PC-9 (cell line): ENCODE measurements at regions not wholly inside any gene's neighbourhood (a gene's known extent, or its start where the extent isn't known, plus 50 kb on each side); places are given as distances from the start of the nearest gene placed in this dataset.

Experiments
- BruUV-seq: library from RNA; stranded (reverse); fragments of 400-500 nt; replicated peaks from 2 replicates; lab custom pipeline; 2021; lab: Mats Ljungman, UMichigan
- CTCF ChIA-PET: fragments of 300-600 bp; sonication (Branson Sonifier 250); formaldehyde crosslinking; loops from one replicate; lab custom pipeline; 2022; ENCODE audit warnings: antibody characterized with exemption; lab: Charles Lee
- POLR2A ChIA-PET: fragments of 300-600 bp; sonication (Branson Sonifier 250); formaldehyde crosslinking; loops from one replicate; lab custom pipeline; 2022; ENCODE audit warnings: antibody characterized with exemption; ENCODE audit not compliant: unreplicated experiment; lab: Charles Lee
- DNase-seq, 2 experiments: peaks; one replicate each; pipeline versions ENCODE4 v3.0.0 to v3.0.0-alpha.2; 2015 to 2022; ENCODE audit warnings: mixed read lengths in 1 of 2
- H2AFZ ChIP-seq: fragments of 200-600 bp; sonication (generic); 2 replicates; pipeline ENCODE4 v1.8.1; 2017; ENCODE audit warnings: antibody characterized with exemption
- H3F3A ChIP-seq: fragments of 200-600 bp; sonication (generic); 2 replicates; pipeline ENCODE4 v1.8.1; 2017; ENCODE audit warnings: antibody characterized with exemption, mild to moderate bottlenecking, low read depth; ENCODE audit not compliant: insufficient read depth
- H3K27ac ChIP-seq: fragments of 200-600 bp; sonication (generic); 2 replicates; pipeline ENCODE4 v1.6.1; 2016; ENCODE audit warnings: mixed run types
- H3K27me3 ChIP-seq: fragments of 200-600 bp; sonication (generic); 2 replicates; pipeline ENCODE4 v1.6.1; 2016; ENCODE audit warnings: low read depth, mixed run types; ENCODE audit not compliant: insufficient read depth
- H3K36me3 ChIP-seq: fragments of 200-600 bp; sonication (generic); 2 replicates; pipeline ENCODE4 v1.6.1; 2016; ENCODE audit warnings: low read depth, mixed run types
- H3K4me1 ChIP-seq: fragments of 200-600 bp; sonication (generic); replicated peaks from 2 replicates; pipeline ENCODE4 v1.6.1; 2016; ENCODE audit warnings: mixed run types; ENCODE audit not compliant: insufficient read depth
- H3K4me2 ChIP-seq: fragments of 200-600 bp; sonication (generic); 2 replicates; pipeline ENCODE4 v1.6.1; 2017; ENCODE audit warnings: mixed run types
- H3K4me3 ChIP-seq: fragments of 200-600 bp; sonication (generic); 2 replicates; pipeline ENCODE4 v1.6.1; 2016; ENCODE audit warnings: mixed run types
- H3K79me2 ChIP-seq: fragments of 200-600 bp; sonication (generic); 2 replicates; pipeline ENCODE4 v1.6.1; 2017; ENCODE audit warnings: low read depth, mixed run types
- H3K9me2 ChIP-seq: fragments of 200-600 bp; sonication (generic); 2 replicates; pipeline ENCODE4 v1.8.1; 2017; ENCODE audit warnings: mild to moderate bottlenecking; ENCODE audit not compliant: insufficient read depth
- H3K9me3 ChIP-seq: fragments of 200-600 bp; sonication (generic); 2 replicates; pipeline ENCODE4 v1.8.1; 2016; ENCODE audit warnings: low read depth; ENCODE audit not compliant: insufficient read depth
- H4K20me1 ChIP-seq: fragments of 200-600 bp; sonication (generic); 2 replicates; pipeline ENCODE4 v1.8.1; 2017; ENCODE audit not compliant: insufficient read depth
- EZH2 ChIP-seq: fragments of 200-600 bp; sonication (generic); IDR thresholded peaks from 2 replicates; pipeline ENCODE4 v1.8.0; 2017; ENCODE audit warnings: antibody characterized with exemption, low read depth
- intact Hi-C: fragments of 100-400 bp; cut with micrococcal nuclease; formaldehyde crosslinking; loops from one replicate; pipeline ENCODE4 v1.10.0; 2022; ENCODE audit not compliant: unreplicated experiment
- TF ChIP-seq, protein P1 (sequence below): fragments of 200-600 bp; sonication (generic); conservative IDR thresholded peaks from 2 replicates; pipeline ENCODE4 v1.6.1; 2017; ENCODE audit warnings: mixed run types, antibody characterized with exemption, mild to moderate bottlenecking, moderate library complexity

DNA sequence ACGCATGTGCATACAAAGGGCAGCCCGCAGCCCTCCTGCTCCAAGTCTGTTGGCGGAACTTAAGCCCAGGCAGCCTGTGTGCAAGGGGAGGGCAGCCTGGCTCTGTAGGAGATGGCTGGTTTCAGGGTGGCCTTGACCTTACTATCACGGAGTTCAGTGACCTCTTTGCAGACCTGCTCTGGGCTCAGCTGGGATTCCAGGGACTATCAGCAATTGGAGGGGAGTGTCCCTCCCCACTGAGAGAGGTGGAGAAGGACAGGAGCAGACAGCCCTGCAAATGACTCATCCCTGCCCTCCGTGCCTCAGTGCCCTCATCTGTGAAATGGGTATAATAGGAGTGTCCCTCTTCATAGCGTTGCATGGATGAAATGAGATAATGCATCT, 66.2 kb upstream of the DLK1 start:
- intact Hi-C loops: loop anchor here (10.0 kb wide), 1 partner anchor 574 kb away; no protein-coding TSS in a partner anchor
- ChIA-PET CTCF (no interaction called here), POLR2A (no interaction called here)
- Histone ChIP-seq H3F3A (no peaks in the 10 kb centered on the region), H3K9me3 (no peaks in the 10 kb centered on the region), H3K4me3 (no peak overlapping the region), H4K20me1 (no peaks in the 10 kb centered on the region), H3K4me1 (no peaks in the 10 kb centered on the region), H3K27ac (no peak overlapping the region), H2AFZ (no peak overlapping the region), H3K27me3 (no peaks in the 10 kb centered on the region), H3K9me2 (no peaks in the 10 kb centered on the region), H3K36me3 (no peaks in the 10 kb centered on the region), H3K79me2 (no peaks in the 10 kb centered on the region), H3K4me2 (no peak overlapping the region)
- TF ChIP-seq EZH2: no peak
- TF ChIP-seq, protein P1, sequence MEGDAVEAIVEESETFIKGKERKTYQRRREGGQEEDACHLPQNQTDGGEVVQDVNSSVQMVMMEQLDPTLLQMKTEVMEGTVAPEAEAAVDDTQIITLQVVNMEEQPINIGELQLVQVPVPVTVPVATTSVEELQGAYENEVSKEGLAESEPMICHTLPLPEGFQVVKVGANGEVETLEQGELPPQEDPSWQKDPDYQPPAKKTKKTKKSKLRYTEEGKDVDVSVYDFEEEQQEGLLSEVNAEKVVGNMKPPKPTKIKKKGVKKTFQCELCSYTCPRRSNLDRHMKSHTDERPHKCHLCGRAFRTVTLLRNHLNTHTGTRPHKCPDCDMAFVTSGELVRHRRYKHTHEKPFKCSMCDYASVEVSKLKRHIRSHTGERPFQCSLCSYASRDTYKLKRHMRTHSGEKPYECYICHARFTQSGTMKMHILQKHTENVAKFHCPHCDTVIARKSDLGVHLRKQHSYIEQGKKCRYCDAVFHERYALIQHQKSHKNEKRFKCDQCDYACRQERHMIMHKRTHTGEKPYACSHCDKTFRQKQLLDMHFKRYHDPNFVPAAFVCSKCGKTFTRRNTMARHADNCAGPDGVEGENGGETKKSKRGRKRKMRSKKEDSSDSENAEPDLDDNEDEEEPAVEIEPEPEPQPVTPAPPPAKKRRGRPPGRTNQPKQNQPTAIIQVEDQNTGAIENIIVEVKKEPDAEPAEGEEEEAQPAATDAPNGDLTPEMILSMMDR: no peak
- no peak for DNase-seq
- no TSS peak for BruUV-seq

DNA sequence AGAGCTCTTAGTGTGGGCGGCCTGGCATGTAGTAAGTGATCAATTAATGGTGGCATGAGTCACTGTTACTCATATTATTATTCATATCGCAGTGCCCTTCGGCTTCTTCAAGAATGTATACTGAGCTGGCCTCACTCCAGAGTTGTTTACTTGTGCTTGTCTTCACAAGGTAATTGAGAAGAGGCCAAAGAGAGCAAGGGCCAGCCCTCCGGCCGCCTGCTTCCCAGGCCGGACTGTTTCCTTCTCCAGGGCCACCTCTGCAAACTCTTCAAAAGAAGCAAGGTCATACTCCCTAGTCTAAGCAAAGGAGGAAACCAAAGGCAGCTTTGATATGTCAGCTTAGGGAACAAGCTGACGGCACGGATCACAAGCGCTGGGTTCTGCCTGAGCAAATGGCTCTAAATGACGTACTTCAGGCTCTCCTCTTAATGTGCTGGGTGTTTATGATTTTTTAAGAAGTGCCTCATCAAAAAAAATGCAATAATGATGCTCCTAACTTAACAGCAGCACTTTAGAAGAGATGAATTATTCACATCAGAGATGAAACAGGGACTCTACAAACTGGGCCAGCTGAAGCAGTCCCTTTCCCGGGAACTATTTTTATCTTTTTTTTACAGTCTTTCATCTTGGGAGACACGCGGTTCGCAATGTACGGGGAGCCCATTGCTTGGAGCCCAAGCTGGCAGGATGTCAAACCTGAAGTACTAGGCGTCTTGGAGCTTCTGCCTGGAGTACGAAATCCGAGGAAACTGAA, 65.6 kb upstream of the DLK1 start:
- no peaks in the 10 kb centered on the region for H3K79me2 ChIP-seq
- no peak overlapping the region for H3K4me2 ChIP-seq
- no TSS peak for BruUV-seq
- H3F3A ChIP-seq: no peaks in the 10 kb centered on the region
- H2AFZ ChIP-seq: no peak overlapping the region
- H3K27me3 ChIP-seq: no peaks in the 10 kb centered on the region
- no peaks in the 10 kb centered on the region for H3K9me2 ChIP-seq
- no peaks in the 10 kb centered on the region for H3K36me3 ChIP-seq
- ChIA-PET POLR2A (no interaction called here), CTCF (no interaction called here)
- intact Hi-C loops: loop anchor here (10.0 kb wide), 1 partner anchor 574 kb away; no protein-coding TSS in a partner anchor
- no peaks in the 10 kb centered on the region for H3K4me1 ChIP-seq
- DNase-seq: peak in 1 of 2 experiments; percentile 60
- no peak overlapping the region for H3K27ac ChIP-seq
- H3K9me3 ChIP-seq: no peaks in the 10 kb centered on the region
- no peak for TF ChIP-seq EZH2
- TF ChIP-seq, protein P1: no peak
- no peaks in the 10 kb centered on the region for H4K20me1 ChIP-seq
- no peak overlapping the region for H3K4me3 ChIP-seq

DNA sequence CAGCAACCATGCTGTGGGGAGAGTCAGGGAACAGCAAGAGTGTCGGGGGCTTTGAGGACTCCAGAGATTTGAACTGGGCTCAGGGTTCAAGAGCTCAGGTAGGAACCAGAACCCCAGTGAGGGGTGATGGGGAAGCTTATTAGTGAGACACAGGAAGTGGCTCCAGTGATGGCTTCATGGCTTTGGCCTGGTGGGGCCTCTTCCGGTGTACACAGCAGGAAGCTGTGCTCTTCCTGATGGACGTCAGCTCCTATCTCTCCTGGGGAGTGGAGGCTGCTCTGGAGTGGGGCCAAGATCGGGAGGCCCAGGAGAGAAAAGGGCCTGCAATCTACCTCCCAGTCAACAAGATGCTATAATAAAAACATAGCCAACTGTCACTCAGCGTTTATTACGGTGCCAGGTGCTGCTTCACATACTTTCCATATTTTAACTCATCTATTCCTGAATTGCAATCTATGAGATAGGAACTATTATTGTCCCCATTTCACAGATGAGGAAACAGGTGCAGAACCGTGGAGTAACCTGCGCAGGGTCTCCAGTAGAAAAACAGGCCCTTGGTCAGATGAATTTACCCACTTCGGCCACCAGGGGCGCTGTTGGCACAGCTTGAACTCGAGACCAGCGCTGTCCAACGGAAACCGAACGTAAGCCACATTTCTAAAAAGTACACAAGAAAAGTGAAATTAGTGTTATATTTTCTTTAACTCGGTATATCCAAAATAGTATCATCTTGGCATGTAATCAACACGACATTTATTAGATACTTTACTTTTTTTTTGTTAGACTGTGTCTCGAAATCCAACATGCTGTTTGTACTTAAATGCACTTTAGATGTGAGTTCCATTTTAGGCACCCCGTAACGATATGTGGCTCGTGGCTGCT, 63.6 kb upstream of the DLK1 start:
- Histone ChIP-seq H3K27ac (no peak overlapping the region), H3F3A (no peaks in the 10 kb centered on the region), H3K9me2 (no peaks in the 10 kb centered on the region), H2AFZ (no peak overlapping the region), H3K4me3 (no peak overlapping the region), H3K9me3 (no peaks in the 10 kb centered on the region), H3K27me3 (no peaks in the 10 kb centered on the region), H3K4me2 (no peak overlapping the region), H3K36me3 (no peaks in the 10 kb centered on the region), H3K79me2 (no peaks in the 10 kb centered on the region), H3K4me1 (no peaks in the 10 kb centered on the region), H4K20me1 (no peaks in the 10 kb centered on the region)
- peak; percentile 4 to 38 for DNase-seq
- ChIA-PET POLR2A (no interaction called here), CTCF (interaction anchor here (0.6 kb wide), 1 partner anchor 995 kb away, joined by 4 read pairs; no protein-coding TSS in a partner anchor)
- intact Hi-C loops: loop anchor here (10.0 kb wide), 1 partner anchor 572 kb away; no protein-coding TSS in a partner anchor
- TF ChIP-seq, protein P1: peak; percentile 91
- TF ChIP-seq EZH2: no peak
- no TSS peak for BruUV-seq
